A673 (cell line): ENCODE measurements at regions not wholly inside any gene's neighbourhood (a gene's known extent, or its start where the extent isn't known, plus 50 kb on each side); places are given as distances from the start of the nearest gene placed in this dataset.

Experiments
- BruUV-seq: library from RNA; stranded (reverse); fragments of 400-500 nt; replicated peaks from 2 replicates; lab custom pipeline; 2021; lab: Mats Ljungman, UMichigan
- CTCF ChIA-PET: fragments of 300-600 bp; sonication (Branson Sonifier 250); formaldehyde crosslinking; loops from one replicate; lab custom pipeline; 2022; ENCODE audit warnings: antibody characterized with exemption; lab: Charles Lee
- POLR2A ChIA-PET: fragments of 300-600 bp; sonication (Branson Sonifier 250); formaldehyde crosslinking; loops from one replicate; lab custom pipeline; 2022; ENCODE audit warnings: antibody characterized with exemption; ENCODE audit not compliant: low non-redundant PET; lab: Charles Lee
- DNase-seq: peaks from one replicate; pipeline ENCODE4 v3.0.0-alpha.2; 2015; ENCODE audit warnings: low spot score
- H3K27ac ChIP-seq: fragments of 200-600 bp; sonication (generic); 2 replicates; pipeline ENCODE4 v1.5.1; 2016; ENCODE audit warnings: mixed run types, low read depth, mild to moderate bottlenecking, mixed read lengths, antibody characterized with exemption, low read length; ENCODE audit not compliant: poor library complexity, severe bottlenecking
- H3K27me3 ChIP-seq: fragments of 200-600 bp; sonication (generic); replicated peaks from 2 replicates; pipeline ENCODE4 v1.6.1; 2017; ENCODE audit warnings: mixed run types, low read depth, mild to moderate bottlenecking, mixed read lengths, antibody characterized with exemption, low read length; ENCODE audit not compliant: insufficient read depth, poor library complexity
- H3K36me3 ChIP-seq: fragments of 200-600 bp; sonication (generic); 2 replicates; pipeline ENCODE4 v1.6.1; 2016; ENCODE audit warnings: mixed run types, mild to moderate bottlenecking, mixed read lengths, antibody characterized with exemption, low read length; ENCODE audit not compliant: insufficient read depth, poor library complexity, severe bottlenecking
- H3K4me1 ChIP-seq: fragments of 200-600 bp; sonication (generic); 2 replicates; pipeline ENCODE4 v1.6.1; 2017; ENCODE audit warnings: mixed run types, mild to moderate bottlenecking, mixed read lengths, antibody characterized with exemption, low read length; ENCODE audit not compliant: insufficient read depth, poor library complexity, severe bottlenecking
- H3K4me3 ChIP-seq: fragments of 200-600 bp; sonication (generic); 2 replicates; pipeline ENCODE4 v1.5.1; 2016; ENCODE audit warnings: low read depth, mixed run types, mild to moderate bottlenecking, mixed read lengths, low read length; ENCODE audit not compliant: poor library complexity, severe bottlenecking
- H3K9me3 ChIP-seq: fragments of 200-600 bp; sonication (generic); 2 replicates; pipeline ENCODE4 v1.6.1; 2016; ENCODE audit warnings: mixed run types, low read depth, mild to moderate bottlenecking, mixed read lengths, antibody characterized with exemption, low read length; ENCODE audit not compliant: poor library complexity, severe bottlenecking
- EZH2 ChIP-seq: fragments of 200-600 bp; sonication (generic); IDR thresholded peaks from 2 replicates; pipeline ENCODE4 v1.6.1; 2017; ENCODE audit warnings: borderline replicate concordance, low read depth, mild to moderate bottlenecking, mixed read lengths, antibody characterized with exemption, low read length; ENCODE audit not compliant: poor library complexity, severe bottlenecking
- intact Hi-C: fragments of 100-400 bp; cut with micrococcal nuclease; formaldehyde crosslinking; loops from one replicate; pipeline ENCODE4 v1.10.0; 2022; ENCODE audit not compliant: unreplicated experiment
- TF ChIP-seq, protein P1 (sequence below): fragments of 300-800, 200-600 bp; sonication (generic); conservative IDR thresholded peaks from 2 replicates; pipeline ENCODE4 v1.5.1; 2017; ENCODE audit warnings: low read depth, mild to moderate bottlenecking, antibody characterized with exemption, low read length, moderate library complexity, mixed read lengths

DNA sequence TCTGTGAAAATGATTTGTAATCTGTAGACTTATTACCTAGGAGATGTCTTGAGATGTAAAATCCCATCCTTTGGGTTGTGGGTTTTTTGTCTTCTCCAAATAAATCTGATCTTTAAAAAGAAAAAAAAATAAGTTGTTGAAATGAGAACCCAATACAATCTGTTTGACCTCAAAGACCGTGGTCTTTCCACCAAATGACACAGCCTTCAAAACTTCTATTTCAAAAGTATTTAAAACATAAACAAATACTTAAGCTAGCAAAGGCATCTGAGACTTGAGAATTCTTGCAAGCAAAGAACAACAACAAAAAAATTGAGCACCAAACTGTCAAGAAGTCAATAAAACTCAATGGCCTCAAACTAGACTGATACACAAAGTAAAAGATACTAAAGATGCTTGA is 67.9 kb upstream of the HECW1 start:
- H3K9me3 ChIP-seq: no peaks in the 10 kb centered on the region
- H3K4me3 ChIP-seq: no peak overlapping the region
- ChIA-PET CTCF (no interaction called here), POLR2A (no interaction called here)
- intact Hi-C loops: no loop called here
- DNase-seq: no peak
- TF ChIP-seq EZH2: no peak
- TF ChIP-seq, protein P1, sequence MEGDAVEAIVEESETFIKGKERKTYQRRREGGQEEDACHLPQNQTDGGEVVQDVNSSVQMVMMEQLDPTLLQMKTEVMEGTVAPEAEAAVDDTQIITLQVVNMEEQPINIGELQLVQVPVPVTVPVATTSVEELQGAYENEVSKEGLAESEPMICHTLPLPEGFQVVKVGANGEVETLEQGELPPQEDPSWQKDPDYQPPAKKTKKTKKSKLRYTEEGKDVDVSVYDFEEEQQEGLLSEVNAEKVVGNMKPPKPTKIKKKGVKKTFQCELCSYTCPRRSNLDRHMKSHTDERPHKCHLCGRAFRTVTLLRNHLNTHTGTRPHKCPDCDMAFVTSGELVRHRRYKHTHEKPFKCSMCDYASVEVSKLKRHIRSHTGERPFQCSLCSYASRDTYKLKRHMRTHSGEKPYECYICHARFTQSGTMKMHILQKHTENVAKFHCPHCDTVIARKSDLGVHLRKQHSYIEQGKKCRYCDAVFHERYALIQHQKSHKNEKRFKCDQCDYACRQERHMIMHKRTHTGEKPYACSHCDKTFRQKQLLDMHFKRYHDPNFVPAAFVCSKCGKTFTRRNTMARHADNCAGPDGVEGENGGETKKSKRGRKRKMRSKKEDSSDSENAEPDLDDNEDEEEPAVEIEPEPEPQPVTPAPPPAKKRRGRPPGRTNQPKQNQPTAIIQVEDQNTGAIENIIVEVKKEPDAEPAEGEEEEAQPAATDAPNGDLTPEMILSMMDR: no peak
- no peaks in the 10 kb centered on the region for H3K36me3 ChIP-seq
- H3K27ac ChIP-seq: no peak overlapping the region
- peaks cover 16% of the 10 kb centered on the region for H3K4me1 ChIP-seq
- no peaks in the 10 kb centered on the region for H3K27me3 ChIP-seq
- no TSS peak for BruUV-seq

DNA sequence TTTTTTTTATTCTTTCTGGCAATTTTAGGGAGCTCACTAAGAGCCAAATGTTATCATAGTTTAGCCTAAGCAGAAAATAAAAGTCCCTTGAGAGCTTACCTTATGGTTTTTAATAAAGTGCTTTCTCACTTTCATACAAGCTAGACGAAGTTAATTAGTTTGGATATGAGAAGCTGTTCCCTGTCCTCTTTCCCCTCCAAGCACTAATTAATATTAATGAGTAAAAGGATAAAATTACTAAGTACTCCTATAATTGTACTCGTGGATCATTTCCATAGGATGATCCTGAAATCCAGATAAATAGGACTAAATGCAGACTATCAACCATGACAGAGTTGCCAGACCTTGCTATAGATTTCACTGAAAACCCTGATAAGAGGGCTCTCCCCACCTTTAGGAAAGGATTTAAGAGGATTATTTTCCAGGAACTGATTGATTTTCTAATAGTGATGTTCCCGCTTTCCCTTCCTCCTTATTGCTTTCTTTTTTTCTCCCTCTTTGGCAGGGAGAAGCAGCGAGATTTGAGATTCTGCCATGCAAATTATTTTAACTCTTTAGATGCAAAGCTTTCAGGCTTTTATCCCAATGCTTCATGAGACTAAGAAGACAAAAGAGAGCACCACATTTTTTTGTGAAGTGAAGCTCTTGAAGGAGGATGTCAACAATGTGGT is 58.3 kb upstream of the HECW1 start:
- no peak for DNase-seq
- H3K4me3 ChIP-seq: no peak overlapping the region
- TF ChIP-seq EZH2: no peak
- TF ChIP-seq, protein P1: no peak
- H3K27ac ChIP-seq: no peak overlapping the region
- intact Hi-C loops: no loop called here
- BruUV-seq: no TSS peak
- no peaks in the 10 kb centered on the region for H3K36me3 ChIP-seq
- CTCF ChIA-PET: no interaction called here
- H3K4me1 ChIP-seq: no peaks in the 10 kb centered on the region
- H3K27me3 ChIP-seq: no peaks in the 10 kb centered on the region
- no peaks in the 10 kb centered on the region for H3K9me3 ChIP-seq
- POLR2A ChIA-PET: no interaction called here

DNA sequence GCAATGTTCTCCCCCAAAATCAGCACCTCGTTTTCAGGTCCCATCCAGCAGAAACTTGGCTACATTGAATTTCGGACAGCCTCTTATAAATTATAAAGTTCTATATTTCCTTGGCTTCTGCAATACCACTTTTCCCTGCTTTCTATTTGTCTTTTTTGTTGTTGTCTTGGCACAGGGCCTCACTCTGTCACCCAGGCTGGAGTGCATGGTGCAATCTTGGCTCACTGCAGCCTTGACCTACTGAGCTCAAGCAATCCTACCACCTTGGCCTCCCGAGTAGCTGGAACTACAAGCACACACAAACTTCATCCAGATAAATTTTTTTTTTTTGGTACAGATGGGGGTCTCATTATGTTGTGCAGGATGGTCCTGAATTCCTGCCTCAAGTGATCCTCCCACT is 55.3 kb upstream of the HECW1 start:
- no peak for TF ChIP-seq EZH2
- TF ChIP-seq, protein P1: no peak
- intact Hi-C loops: no loop called here
- no peak overlapping the region for H3K4me3 ChIP-seq
- no peaks in the 10 kb centered on the region for H3K9me3 ChIP-seq
- BruUV-seq: no TSS peak
- H3K4me1 ChIP-seq: no peaks in the 10 kb centered on the region
- H3K36me3 ChIP-seq: no peaks in the 10 kb centered on the region
- POLR2A ChIA-PET: no interaction called here
- no peak overlapping the region for H3K27ac ChIP-seq
- H3K27me3 ChIP-seq: no peaks in the 10 kb centered on the region
- DNase-seq: no peak
- CTCF ChIA-PET: no interaction called here
